ENCODE measurements at regions not wholly inside any gene's neighbourhood (a gene's known extent, or its start where the extent isn't known, plus 50 kb on each side); places are given as distances from the start of the nearest gene placed in this dataset.
"Not testable (repeated sequence)": the region's sequence is repeated elsewhere in the genome, so short reads cannot be mapped to it uniquely, and the experiment has no call there.

- no peak for DNase-seq (ENCODE audit: low spot score)
- in situ Hi-C loops (cut with MboI; ENCODE audit: low sequenced_read_pairs, unreplicated experiment) = no loop called here
- TF ChIP-seq CTCF (IDR thresholded peaks at IDR 0.05; ENCODE audit: borderline replicate concordance, control extremely low read depth, extremely low read depth, insufficient read depth, missing control alignments) = no peak
Measured at GRCh38 chr1:166395729-166396128, 228.9 kb upstream of the FAM78B start.

GRCh38 chr1:166409253-166410082, 242.7 kb upstream of the FAM78B start:
- DNase-seq (ENCODE audit: low spot score); in situ Hi-C loops (cut with MboI; ENCODE audit: low sequenced_read_pairs, unreplicated experiment): not testable (repeated sequence)

- in situ Hi-C loops (cut with MboI; ENCODE audit: low sequenced_read_pairs, unreplicated experiment) = no loop called here
- DNase-seq (ENCODE audit: low spot score) = no peak
- no peak for TF ChIP-seq CTCF (IDR thresholded peaks at IDR 0.05; ENCODE audit: borderline replicate concordance, control extremely low read depth, extremely low read depth, insufficient read depth, missing control alignments)
Measured at GRCh38 chr1:166410083-166410385, 243.2 kb upstream of the FAM78B start.

GRCh38 chr1:166416831-166417230, 250.0 kb upstream of the FAM78B start:
- in situ Hi-C loops (cut with MboI; ENCODE audit: low sequenced_read_pairs, unreplicated experiment); DNase-seq (ENCODE audit: low spot score): not testable (repeated sequence)

- DNase-seq (ENCODE audit: low spot score) = no peak
- in situ Hi-C loops (cut with MboI; ENCODE audit: low sequenced_read_pairs, unreplicated experiment) = no loop called here
- TF ChIP-seq CTCF (IDR thresholded peaks at IDR 0.05; ENCODE audit: borderline replicate concordance, control extremely low read depth, extremely low read depth, insufficient read depth, missing control alignments) = no peak
Measured at GRCh38 chr1:166418344-166418933, 251.6 kb upstream of the FAM78B start.

- DNase-seq (ENCODE audit: low spot score); in situ Hi-C loops (cut with MboI; ENCODE audit: low sequenced_read_pairs, unreplicated experiment): not testable (repeated sequence)
Measured at GRCh38 chr1:166422586-166422985, 255.8 kb upstream of the FAM78B start.

GRCh38 chr1:166432655-166433054, 265.9 kb upstream of the FAM78B start:
- no peak for TF ChIP-seq CTCF (IDR thresholded peaks at IDR 0.05; ENCODE audit: borderline replicate concordance, control extremely low read depth, extremely low read depth, insufficient read depth, missing control alignments)
- in situ Hi-C loops (cut with MboI; ENCODE audit: low sequenced_read_pairs, unreplicated experiment) = loop anchor here (10.0 to 25.0 kb wide), 2 partner anchors 498 to 720 kb away; no protein-coding TSS in a partner anchor
- DNase-seq (ENCODE audit: low spot score) = no peak

- DNase-seq (ENCODE audit: low spot score) = peak; percentile 24
- TF ChIP-seq CTCF (IDR thresholded peaks at IDR 0.05; ENCODE audit: borderline replicate concordance, control extremely low read depth, extremely low read depth, insufficient read depth, missing control alignments) = peak; percentile 25
Measured at GRCh38 chr1:166433404-166434304, 266.9 kb upstream of the FAM78B start.

More at GRCh38 chr1:166433404-166434304, 266.9 kb upstream of the FAM78B start:
- in situ Hi-C loops (cut with MboI; ENCODE audit: low sequenced_read_pairs, unreplicated experiment) = loop anchor here (10.0 to 25.0 kb wide), 2 partner anchors 499 to 721 kb away; no protein-coding TSS in a partner anchor
